ENCODE measurements at regions not wholly inside any gene's neighbourhood (a gene's known extent, or its start where the extent isn't known, plus 50 kb on each side); places are given as distances from the start of the nearest gene placed in this dataset.

GRCh38 chr12:125564753-125565152, 499.5 kb downstream of the AACS start:
- DNase-seq (ENCODE audit: low spot score): no peak

GRCh38 chr12:125567581-125567980, 502.3 kb downstream of the AACS start:
- no peak for DNase-seq (ENCODE audit: low spot score)

- no peak for DNase-seq (ENCODE audit: low spot score)
Observed at GRCh38 chr12:125568306-125568705, 503.1 kb downstream of the AACS start.

- no peak for DNase-seq (ENCODE audit: low spot score)
Observed at GRCh38 chr12:125573271-125573670, 508.0 kb downstream of the AACS start.

- DNase-seq (ENCODE audit: low spot score): no peak
Observed at GRCh38 chr12:125577334-125577733, 512.1 kb downstream of the AACS start.

GRCh38 chr12:125579916-125580315, 514.7 kb downstream of the AACS start:
- DNase-seq (ENCODE audit: low spot score): no peak

GRCh38 chr12:125583071-125583470, 517.8 kb downstream of the AACS start:
- no peak for DNase-seq (ENCODE audit: low spot score)

- no peak for DNase-seq (ENCODE audit: low spot score)
Observed at GRCh38 chr12:125586441-125586840, 521.2 kb downstream of the AACS start.

GRCh38 chr12:125593269-125593668, 528.0 kb downstream of the AACS start:
- no peak for DNase-seq (ENCODE audit: low spot score)

GRCh38 chr12:125604976-125605375, 539.7 kb downstream of the AACS start:
- no peak for DNase-seq (ENCODE audit: low spot score)

- no peak for DNase-seq (ENCODE audit: low spot score)
Observed at GRCh38 chr12:125606312-125606711, 541.1 kb downstream of the AACS start.

- DNase-seq (ENCODE audit: low spot score): no peak
Observed at GRCh38 chr12:125610292-125610691, 545.1 kb downstream of the AACS start.

GRCh38 chr12:125610971-125611370, 545.7 kb downstream of the AACS start:
- no peak for DNase-seq (ENCODE audit: low spot score)

- no peak for DNase-seq (ENCODE audit: low spot score)
Observed at GRCh38 chr12:125614058-125614457, 548.8 kb downstream of the AACS start.

- no peak for DNase-seq (ENCODE audit: low spot score)
Observed at GRCh38 chr12:125619723-125620122, 554.5 kb downstream of the AACS start.

GRCh38 chr12:125633686-125634085, 568.5 kb downstream of the AACS start:
- DNase-seq (ENCODE audit: low spot score): no peak

- DNase-seq (ENCODE audit: low spot score): no peak
Observed at GRCh38 chr12:125634813-125635212, 569.6 kb downstream of the AACS start.

GRCh38 chr12:125639826-125640225, 574.6 kb downstream of the AACS start:
- no peak for DNase-seq (ENCODE audit: low spot score)

GRCh38 chr12:125643055-125643454, 577.8 kb downstream of the AACS start:
- no peak for DNase-seq (ENCODE audit: low spot score)

- no peak for DNase-seq (ENCODE audit: low spot score)
Observed at GRCh38 chr12:125645724-125646123, 580.5 kb downstream of the AACS start.

- no peak for DNase-seq (ENCODE audit: low spot score)
Observed at GRCh38 chr12:125650587-125650986, 585.4 kb downstream of the AACS start.

GRCh38 chr12:125651625-125652024, 586.4 kb downstream of the AACS start:
- no peak for DNase-seq (ENCODE audit: low spot score)

GRCh38 chr12:125652681-125653080, 587.4 kb downstream of the AACS start:
- DNase-seq (ENCODE audit: low spot score): no peak

- no peak for DNase-seq (ENCODE audit: low spot score)
Observed at GRCh38 chr12:125657681-125658080, 592.4 kb downstream of the AACS start.
